HepG2 (cell line): ENCODE measurements at regions not wholly inside any gene's neighbourhood (a gene's known extent, or its start where the extent isn't known, plus 50 kb on each side); places are given as distances from the start of the nearest gene placed in this dataset.
A peak's percentile ranks its signal among the peaks of the same experiment; 100 is the strongest.

Source experiments
- ARID2 ChIP-seq: sonication (generic); formaldehyde crosslinking; IDR thresholded peaks from 2 replicates; pipeline ENCODE4 v1.8.1; 2022; ENCODE audit warnings: mild to moderate bottlenecking, missing genetic modification reagents, borderline replicate concordance
- CEBPB ChIP-seq: IDR thresholded peaks from 2 replicates; pipeline ENCODE4 v1.6.1; 2011; ENCODE audit warnings: low read depth, low read length, improper control_type of control experiment, borderline replicate concordance
- CENPX ChIP-seq: sonication (generic); formaldehyde crosslinking; IDR thresholded peaks from 2 replicates; pipeline ENCODE4 v1.9.0; 2021; ENCODE audit warnings: mild to moderate bottlenecking, missing genetic modification reagents, moderate library complexity
- DNMT3B ChIP-seq: conservative IDR thresholded peaks from 2 replicates; pipeline ENCODE4 v1.6.1; 2016; ENCODE audit warnings: missing biosample characterization, control low read depth
- JARID2 ChIP-seq: sonication (generic); formaldehyde crosslinking; IDR thresholded peaks from 2 replicates; pipeline ENCODE4 v1.8.1; 2023; ENCODE audit warnings: missing genetic modification reagents, inconsistent platforms; ENCODE audit not compliant: insufficient replicate concordance
- KIAA2018 ChIP-seq: sonication (generic); formaldehyde crosslinking; IDR thresholded peaks from 2 replicates; pipeline ENCODE4 v1.5.0; 2020; ENCODE audit warnings: mild to moderate bottlenecking, missing genetic modification reagents, borderline replicate concordance
- KLF9 ChIP-seq: IDR thresholded peaks from 2 replicates; pipeline ENCODE4 v1.6.1; 2016; ENCODE audit warnings: low read depth
- KMT2B ChIP-seq: IDR thresholded peaks from 2 replicates; pipeline ENCODE4 v1.6.1; 2016; ENCODE audit warnings: missing genetic modification reagents, missing compliant biosample characterization
- POLR2AphosphoS5 ChIP-seq: IDR thresholded peaks from 2 replicates; pipeline ENCODE4 v1.6.1; 2012; ENCODE audit warnings: low read depth, low read length
- PRPF4 ChIP-seq: fragments of 200-400 bp; formaldehyde crosslinking; IDR thresholded peaks from 2 replicates; pipeline ENCODE4 v1.6.1; 2016; ENCODE audit warnings: low read length, low read depth; ENCODE audit not compliant: poor library complexity, severe bottlenecking
- SRF ChIP-seq: IDR thresholded peaks from 2 replicates; pipeline ENCODE4 v1.6.1; 2011; ENCODE audit warnings: mild to moderate bottlenecking, low read depth, low read length, moderate library complexity
- TBP ChIP-seq: sonication (generic); formaldehyde crosslinking; IDR thresholded peaks from 2 replicates; pipeline ENCODE4 v1.5.0; 2020; ENCODE audit warnings: missing genetic modification reagents
- ZBTB43 ChIP-seq: sonication (generic); formaldehyde crosslinking; conservative IDR thresholded peaks from 2 replicates; pipeline ENCODE4 v1.4.0; 2020; ENCODE audit warnings: missing genetic modification reagents
- ZNF180 ChIP-seq: sonication (generic); formaldehyde crosslinking; IDR thresholded peaks from 2 replicates; pipeline ENCODE4 v1.4.0; 2020; ENCODE audit warnings: low read depth, missing genetic modification reagents, borderline replicate concordance
- ZNF484 ChIP-seq: sonication (generic); formaldehyde crosslinking; IDR thresholded peaks from 2 replicates; pipeline ENCODE4 v1.5.1; 2020; ENCODE audit warnings: mild to moderate bottlenecking, low read depth, missing genetic modification reagents, borderline replicate concordance
- ZSCAN22 ChIP-seq: sonication (generic); formaldehyde crosslinking; IDR thresholded peaks from 2 replicates; pipeline ENCODE4 v1.4.0; 2020; ENCODE audit warnings: mild to moderate bottlenecking, missing genetic modification reagents
- TF ChIP-seq, protein P1 (sequence below): sonication (generic); formaldehyde crosslinking; IDR thresholded peaks from 2 replicates; pipeline ENCODE4 v1.4.0; 2020; ENCODE audit warnings: mild to moderate bottlenecking, missing genetic modification reagents
- TF ChIP-seq, protein P2 (sequence below): sonication (generic); formaldehyde crosslinking; IDR thresholded peaks from 2 replicates; pipeline ENCODE4 v1.8.0; 2022; ENCODE audit warnings: missing genetic modification reagents, mild to moderate bottlenecking, moderate library complexity, borderline replicate concordance

GRCh38 chr3:72447059-72447946 lies 400.9 kb downstream of the SHQ1 start (continued):
- TF ChIP-seq ZBTB43 (CRISPR knock-in tag) = peak; percentile 91
- no peak for TF ChIP-seq PRPF4
- no peak for TF ChIP-seq KIAA2018 (CRISPR knock-in tag)
- TF ChIP-seq ZNF180 = no peak
- TF ChIP-seq JARID2 (CRISPR knock-in tag) = no peak
- no peak for TF ChIP-seq DNMT3B (CRISPR knock-in tag)
- TF ChIP-seq KMT2B (CRISPR knock-in tag) = no peak
- no peak for TF ChIP-seq ZNF484 (CRISPR knock-in tag)
- TF ChIP-seq CENPX (CRISPR knock-in tag) = no peak
- TF ChIP-seq, protein P1, sequence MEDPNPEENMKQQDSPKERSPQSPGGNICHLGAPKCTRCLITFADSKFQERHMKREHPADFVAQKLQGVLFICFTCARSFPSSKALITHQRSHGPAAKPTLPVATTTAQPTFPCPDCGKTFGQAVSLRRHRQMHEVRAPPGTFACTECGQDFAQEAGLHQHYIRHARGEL (CRISPR knock-in tag) = no peak
- no peak for TF ChIP-seq ZSCAN22
- TF ChIP-seq KLF9 (CRISPR knock-in tag) = no peak
- TF ChIP-seq, protein P2, sequence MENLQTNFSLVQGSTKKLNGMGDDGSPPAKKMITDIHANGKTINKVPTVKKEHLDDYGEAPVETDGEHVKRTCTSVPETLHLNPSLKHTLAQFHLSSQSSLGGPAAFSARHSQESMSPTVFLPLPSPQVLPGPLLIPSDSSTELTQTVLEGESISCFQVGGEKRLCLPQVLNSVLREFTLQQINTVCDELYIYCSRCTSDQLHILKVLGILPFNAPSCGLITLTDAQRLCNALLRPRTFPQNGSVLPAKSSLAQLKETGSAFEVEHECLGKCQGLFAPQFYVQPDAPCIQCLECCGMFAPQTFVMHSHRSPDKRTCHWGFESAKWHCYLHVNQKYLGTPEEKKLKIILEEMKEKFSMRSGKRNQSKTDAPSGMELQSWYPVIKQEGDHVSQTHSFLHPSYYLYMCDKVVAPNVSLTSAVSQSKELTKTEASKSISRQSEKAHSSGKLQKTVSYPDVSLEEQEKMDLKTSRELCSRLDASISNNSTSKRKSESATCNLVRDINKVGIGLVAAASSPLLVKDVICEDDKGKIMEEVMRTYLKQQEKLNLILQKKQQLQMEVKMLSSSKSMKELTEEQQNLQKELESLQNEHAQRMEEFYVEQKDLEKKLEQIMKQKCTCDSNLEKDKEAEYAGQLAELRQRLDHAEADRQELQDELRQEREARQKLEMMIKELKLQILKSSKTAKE (CRISPR knock-in tag) = no peak
- no peak for TF ChIP-seq TBP
- TF ChIP-seq POLR2AphosphoS5 = no peak
- no peak for TF ChIP-seq CEBPB
- TF ChIP-seq SRF = no peak
- TF ChIP-seq ARID2 (CRISPR knock-in tag) = no peak
